Liver (tissue), 8 donors: ENCODE measurements at regions not wholly inside any gene's neighbourhood (a gene's known extent, or its start where the extent isn't known, plus 50 kb on each side); places are given as distances from the start of the nearest gene placed in this dataset.

ENCODE experiments used
- DNase-seq: peaks from one replicate; pipeline ENCODE4 v3.0.0-alpha.2; 2017; ENCODE audit warnings: low spot score
- H3K27ac ChIP-seq, 2 donors: one replicate each; pipeline ENCODE4 v1.7.0; 2013; ENCODE audit warnings: inconsistent platforms in 2 of 2, low read length in 2 of 2, control low read depth in 1 of 2, low read depth in 1 of 2, mild to moderate bottlenecking in 1 of 2
- H3K27me3 ChIP-seq, 4 donors: one replicate each; pipeline versions ENCODE4 v1.6.1 to v1.7.0; 2013; ENCODE audit warnings: low read length in 3 of 4, inconsistent platforms in 1 of 4, mild to moderate bottlenecking in 1 of 4, moderate library complexity in 1 of 4; ENCODE audit not compliant: control insufficient read depth in 4 of 4, insufficient read depth in 4 of 4
- H3K36me3 ChIP-seq, 4 donors: one replicate each; pipeline versions ENCODE4 v1.6.1 to v1.7.0; 2013; ENCODE audit warnings: low read length in 3 of 4, mild to moderate bottlenecking in 3 of 4, low read depth in 1 of 4, moderate library complexity in 1 of 4; ENCODE audit not compliant: control insufficient read depth in 4 of 4, insufficient read depth in 3 of 4
- H3K4me1 ChIP-seq, 4 donors: one replicate each; pipeline versions ENCODE4 v1.6.1 to v1.7.0; 2013; ENCODE audit warnings: low read length in 3 of 4, mild to moderate bottlenecking in 3 of 4, moderate library complexity in 1 of 4; ENCODE audit not compliant: control insufficient read depth in 4 of 4, insufficient read depth in 4 of 4
- H3K4me3 ChIP-seq, 3 donors: one replicate each; pipeline versions ENCODE4 v1.6.1 to v1.7.0; 2013; ENCODE audit warnings: low read length in 3 of 3, control low read depth in 1 of 3, low read depth in 1 of 3, mild to moderate bottlenecking in 1 of 3
- H3K9ac ChIP-seq, 2 donors: one replicate each; pipeline ENCODE4 v1.7.0; 2013; ENCODE audit warnings: low read length in 2 of 2, mild to moderate bottlenecking in 2 of 2, moderate library complexity in 2 of 2, control low read depth in 1 of 2, low read depth in 1 of 2
- H3K9me3 ChIP-seq, 4 donors: one replicate each; pipeline versions ENCODE4 v1.6.1 to v1.7.0; 2013; ENCODE audit warnings: low read length in 3 of 4; ENCODE audit not compliant: control insufficient read depth in 4 of 4
- ATF3 ChIP-seq: IDR thresholded peaks from 2 replicates; pipeline ENCODE4 v1.6.1; 2016; ENCODE audit warnings: antibody characterized with exemption
- CTCF ChIP-seq: fragments of 150-350 bp; IDR thresholded peaks from 2 replicates; pipeline ENCODE4 v1.5.1; 2017; ENCODE audit warnings: improper control_type of control experiment, low read depth, low read length; ENCODE audit not compliant: missing input control
- EGR1 ChIP-seq, 2 donors: IDR thresholded peaks; 2 replicates each; pipeline ENCODE4 v1.6.1; 2016 to 2018; ENCODE audit warnings: antibody characterized with exemption in 2 of 2, low read depth in 2 of 2
- FOXA1 ChIP-seq: IDR thresholded peaks from 2 replicates; pipeline ENCODE4 v1.6.1; 2016; ENCODE audit warnings: antibody characterized with exemption
- FOXA2 ChIP-seq: IDR thresholded peaks from 2 replicates; pipeline ENCODE4 v1.6.1; 2016; ENCODE audit warnings: antibody characterized with exemption
- GABPA ChIP-seq, 2 donors: IDR thresholded peaks in 1 of 2; conservative IDR thresholded peaks in 1 of 2; 2 replicates each; pipeline ENCODE4 v1.6.1; 2016; ENCODE audit warnings: antibody characterized with exemption in 2 of 2, mild to moderate bottlenecking in 1 of 2, moderate library complexity in 1 of 2
- HNF4A ChIP-seq, 2 donors: conservative IDR thresholded peaks; 2 replicates each; pipeline ENCODE4 v1.6.1; 2016; ENCODE audit warnings: antibody characterized with exemption in 2 of 2, mild to moderate bottlenecking in 2 of 2
- HNF4G ChIP-seq: IDR thresholded peaks from 2 replicates; pipeline ENCODE4 v1.6.1; 2016; ENCODE audit warnings: antibody characterized with exemption
- JUND ChIP-seq, 2 donors: IDR thresholded peaks; 2 replicates each; pipeline ENCODE4 v1.6.1; 2016; ENCODE audit warnings: antibody characterized with exemption in 2 of 2
- MAX ChIP-seq: IDR thresholded peaks from 2 replicates; pipeline ENCODE4 v1.6.1; 2016; ENCODE audit warnings: antibody characterized with exemption
- NR2F2 ChIP-seq: IDR thresholded peaks from 2 replicates; pipeline ENCODE4 v1.6.1; 2016; ENCODE audit warnings: antibody characterized with exemption
- RAD21 ChIP-seq, 2 donors: IDR thresholded peaks; 2 replicates each; pipeline ENCODE4 v1.6.1; 2016; ENCODE audit warnings: antibody characterized with exemption in 2 of 2, mild to moderate bottlenecking in 2 of 2
- REST ChIP-seq: IDR thresholded peaks from 2 replicates; pipeline ENCODE4 v1.6.1; 2016; ENCODE audit warnings: antibody characterized with exemption, mild to moderate bottlenecking
- RXRA ChIP-seq, 2 donors: IDR thresholded peaks; 2 replicates each; pipeline ENCODE4 v1.6.1; 2017 to 2018; ENCODE audit warnings: antibody characterized with exemption in 2 of 2, mild to moderate bottlenecking in 1 of 2
- SP1 ChIP-seq: IDR thresholded peaks from 2 replicates; pipeline ENCODE4 v1.6.1; 2018; ENCODE audit warnings: antibody characterized with exemption, mild to moderate bottlenecking
- TAF1 ChIP-seq: conservative IDR thresholded peaks from 2 replicates; pipeline ENCODE4 v1.6.1; 2016; ENCODE audit warnings: antibody characterized with exemption, mild to moderate bottlenecking
- YY1 ChIP-seq: IDR thresholded peaks from 2 replicates; pipeline ENCODE4 v1.6.1; 2016; ENCODE audit warnings: antibody characterized with exemption, mild to moderate bottlenecking
- ZBTB33 ChIP-seq: IDR thresholded peaks from 2 replicates; pipeline ENCODE4 v1.6.1; 2016; ENCODE audit warnings: antibody characterized with exemption
- WGBS: extraction: QIAGEN DNeasy Blood & Tissue Kit; methylation state at CpG from one replicate; pipeline ENCODE4 v1.1.7; 2013; 5-methylcytosine and 5-hydroxymethylcytosine counted together
- donor health status: healthy.
- donor health status: healthy.
- donor health status: healthy.
- donor health status: healthy.
- donor health status: healthy.

GRCh38 chr7:84738583-84739150, 448.2 kb downstream of the SEMA3D start:
- TF ChIP-seq HNF4G (no peak), CTCF (no peak), MAX (no peak), FOXA1 (no peak), FOXA2 (no peak), GABPA (IDR thresholded peaks at IDR 0.05 in 1 of 2, conservative IDR thresholded peaks at IDR 0.05 in 1 of 2) (no peak), REST (no peak), TAF1 (no peak), EGR1 (IDR thresholded peaks at IDR 0.05; ENCODE audit: low read depth in 2 of 2) (no peak), NR2F2 (no peak), JUND (IDR thresholded peaks at IDR 0.05) (no peak), ATF3 (no peak), ZBTB33 (no peak), YY1 (no peak), SP1 (no peak), RXRA (IDR thresholded peaks at IDR 0.05) (no peak), HNF4A (conservative IDR thresholded peaks at IDR 0.05) (no peak), RAD21 (IDR thresholded peaks at IDR 0.05) (no peak)
- Histone ChIP-seq H3K27ac (no peak overlapping the region), H3K9ac (no peak overlapping the region), H3K4me1 (no peaks in the 10 kb centered on the region), H3K4me3 (no peak overlapping the region), H3K36me3 (no peaks in the 10 kb centered on the region), H3K27me3 (peaks cover 0 to 2% (median 0%) of the 10 kb centered on the region in 4 donors), H3K9me3 (no peaks in the 10 kb centered on the region)
- 93% methylated on average over 9 of the region's 9 CpGs for WGBS
- DNase-seq, result no peak
